NCI-H446 treated with DMSO at 0.1 percent for 48 hours (cell line): ENCODE measurements at regions not wholly inside any gene's neighbourhood (a gene's known extent, or its start where the extent isn't known, plus 50 kb on each side); places are given as distances from the start of the nearest gene placed in this dataset.

Experiments
- DNase-seq: peaks from one replicate; lab custom pipeline; 2025; lab: John Stamatoyannopoulos, UW

DNA sequence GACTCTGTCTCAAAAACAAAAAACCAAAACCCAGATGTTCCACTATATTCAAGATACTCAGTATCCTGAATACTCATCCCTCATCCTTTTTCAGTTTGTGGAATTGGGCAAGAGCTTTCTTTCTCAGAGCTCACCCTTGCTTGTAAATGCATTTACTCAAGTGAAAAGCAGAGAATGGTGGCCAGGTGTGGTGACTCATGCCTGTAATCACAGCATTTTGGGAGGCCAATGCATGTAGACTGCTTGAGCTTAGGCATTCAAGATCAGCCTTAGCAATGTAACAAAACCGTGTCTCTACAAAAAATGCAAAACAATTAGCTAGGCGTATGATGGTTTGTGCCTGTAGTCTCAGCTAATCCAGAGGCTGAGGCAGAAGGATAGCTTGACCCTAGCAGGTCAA is 553.2 kb upstream of the AMELY start:
- no peak for DNase-seq

DNA sequence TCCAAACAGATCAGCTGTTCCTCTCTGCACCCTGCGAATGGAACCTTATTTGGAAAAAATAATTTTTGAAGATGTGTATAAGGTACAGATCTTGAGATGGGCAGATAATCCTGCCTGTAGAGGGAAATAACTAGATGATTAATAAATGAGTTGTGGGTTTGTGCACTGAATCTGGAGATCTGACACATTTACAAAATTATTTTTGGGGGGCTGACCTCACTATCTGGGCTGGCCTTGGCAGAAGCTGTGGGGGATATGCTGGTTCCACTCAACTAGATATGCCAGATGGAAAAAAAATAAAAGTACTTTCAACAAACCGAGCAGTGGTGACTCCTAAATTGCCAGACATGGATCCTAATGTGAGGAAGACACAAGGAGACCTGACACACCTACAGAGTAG is 552.2 kb upstream of the AMELY start:
- no peak for DNase-seq

DNA sequence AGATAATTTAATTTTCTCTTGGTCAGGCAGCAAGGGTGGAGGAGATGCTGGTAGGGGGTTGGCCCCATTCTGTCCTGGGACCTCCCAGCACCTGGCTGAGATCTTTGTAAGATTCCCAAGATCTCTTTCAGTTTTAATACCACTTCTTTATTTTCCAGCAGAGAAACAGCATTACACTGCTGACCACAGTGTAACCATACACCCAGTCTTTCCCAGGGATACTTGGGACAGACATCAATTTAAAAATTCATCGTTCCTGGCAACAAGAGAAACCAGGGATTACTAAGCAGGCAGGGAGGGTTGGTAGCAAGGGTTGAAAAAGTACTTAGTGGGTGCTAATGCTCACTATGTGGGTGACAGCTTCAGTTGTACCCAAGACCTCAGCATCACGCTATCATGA is 551.6 kb upstream of the AMELY start:
- DNase-seq, result no peak

DNA sequence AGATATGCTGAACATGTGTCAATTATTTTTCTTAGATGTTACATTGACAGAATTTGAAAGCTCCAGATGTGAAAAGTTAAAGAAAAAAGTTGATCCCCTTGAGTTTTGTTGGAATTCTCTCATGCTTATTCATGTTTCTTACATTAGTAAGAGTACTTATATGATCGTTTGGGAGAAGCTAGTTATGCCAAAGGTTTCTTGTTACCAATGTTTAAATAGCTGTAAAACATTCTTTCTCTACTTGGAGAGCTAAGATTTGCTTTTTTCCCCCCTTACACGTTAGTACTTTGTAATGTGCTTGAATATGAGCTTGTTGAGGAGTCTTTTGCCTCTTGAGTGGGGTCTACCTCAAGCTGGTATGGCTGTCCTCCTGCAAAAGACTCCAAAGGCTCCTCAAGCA is 551.1 kb upstream of the AMELY start:
- no peak for DNase-seq

DNA sequence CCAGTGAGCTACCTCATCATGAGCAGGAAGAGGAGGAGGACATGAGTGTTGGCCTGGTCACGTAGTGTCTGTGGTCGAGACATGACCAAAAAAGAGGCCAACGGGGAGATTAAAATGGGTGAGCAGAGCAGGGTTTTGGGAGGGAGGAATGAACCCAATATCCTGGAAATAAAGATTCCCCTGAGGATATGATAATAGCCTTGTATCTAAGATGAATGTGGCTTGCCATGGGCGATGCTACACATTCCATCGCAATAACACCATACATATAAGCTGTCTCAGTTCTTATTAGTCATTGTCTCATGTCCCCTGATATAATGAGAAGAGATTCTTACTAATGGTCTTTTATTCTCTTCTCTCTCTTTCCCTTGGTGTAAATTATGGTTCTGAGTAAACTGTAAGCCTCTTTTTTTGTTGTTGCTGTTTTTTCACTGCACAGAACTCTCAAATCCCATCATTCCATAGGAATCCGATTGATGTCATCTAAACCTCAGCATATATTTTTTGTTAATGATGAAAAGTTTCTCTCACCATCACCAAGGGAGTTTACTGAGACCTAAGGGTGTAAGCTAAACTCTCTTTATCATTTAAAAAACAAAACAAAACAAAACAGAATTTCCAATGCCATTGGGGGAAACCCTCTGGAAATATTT is 550.4 kb upstream of the AMELY start:
- no peak for DNase-seq

DNA sequence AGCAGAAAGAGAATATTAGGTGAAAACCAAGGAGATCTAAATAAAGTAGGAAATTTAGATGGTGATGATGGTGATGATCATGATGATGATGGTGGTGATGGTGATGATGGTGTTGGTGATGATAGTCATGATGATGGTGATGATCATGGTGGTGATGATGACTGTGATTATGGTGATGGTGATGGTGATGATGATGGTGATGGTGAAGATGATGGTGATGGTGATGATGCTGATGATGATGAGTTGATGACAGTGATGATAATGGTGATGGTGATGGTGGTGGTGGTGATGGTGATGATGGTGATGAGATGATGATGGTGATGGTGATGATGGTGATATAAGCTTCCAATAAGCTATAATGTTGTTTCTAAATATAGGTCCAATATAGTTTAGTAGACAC is 548.2 kb upstream of the AMELY start:
- DNase-seq, result no peak

DNA sequence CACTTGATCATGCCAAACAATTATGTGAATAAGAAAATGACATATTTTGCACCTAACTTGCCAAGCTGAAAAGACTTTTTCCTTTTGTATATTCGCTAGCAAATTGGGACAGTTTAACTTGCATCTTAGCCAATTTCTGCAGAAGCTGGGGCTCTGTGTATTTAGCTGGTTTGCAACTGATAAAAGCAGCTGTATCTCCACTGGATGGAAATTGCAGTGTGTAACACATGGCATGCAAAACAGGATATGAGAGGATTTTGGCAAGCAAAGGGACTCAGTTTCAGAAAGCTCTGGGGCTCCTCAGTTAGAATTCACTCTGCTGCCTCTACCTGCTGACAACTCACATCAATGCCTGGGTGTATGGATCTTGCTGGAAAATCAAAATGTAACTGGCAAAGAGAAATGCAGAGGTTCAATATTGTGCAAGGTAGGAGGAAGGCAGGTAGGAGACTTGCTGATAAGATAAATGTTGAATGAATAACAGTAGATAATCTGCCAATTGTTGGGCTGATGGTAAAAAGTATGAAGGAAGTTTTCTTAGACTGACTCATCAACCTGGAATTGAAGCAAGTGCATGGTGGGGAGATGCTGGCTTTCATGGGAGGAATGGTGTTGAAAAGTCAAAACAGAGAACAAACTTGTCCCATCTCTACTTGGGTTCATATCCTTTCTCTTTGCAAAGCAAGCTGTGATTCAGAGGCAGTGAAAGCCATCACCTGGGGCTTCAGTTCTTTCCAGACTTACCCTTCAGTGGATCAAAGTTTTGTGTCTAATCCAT is 546.9 kb upstream of the AMELY start:
- peak; percentile 0 for DNase-seq

DNA sequence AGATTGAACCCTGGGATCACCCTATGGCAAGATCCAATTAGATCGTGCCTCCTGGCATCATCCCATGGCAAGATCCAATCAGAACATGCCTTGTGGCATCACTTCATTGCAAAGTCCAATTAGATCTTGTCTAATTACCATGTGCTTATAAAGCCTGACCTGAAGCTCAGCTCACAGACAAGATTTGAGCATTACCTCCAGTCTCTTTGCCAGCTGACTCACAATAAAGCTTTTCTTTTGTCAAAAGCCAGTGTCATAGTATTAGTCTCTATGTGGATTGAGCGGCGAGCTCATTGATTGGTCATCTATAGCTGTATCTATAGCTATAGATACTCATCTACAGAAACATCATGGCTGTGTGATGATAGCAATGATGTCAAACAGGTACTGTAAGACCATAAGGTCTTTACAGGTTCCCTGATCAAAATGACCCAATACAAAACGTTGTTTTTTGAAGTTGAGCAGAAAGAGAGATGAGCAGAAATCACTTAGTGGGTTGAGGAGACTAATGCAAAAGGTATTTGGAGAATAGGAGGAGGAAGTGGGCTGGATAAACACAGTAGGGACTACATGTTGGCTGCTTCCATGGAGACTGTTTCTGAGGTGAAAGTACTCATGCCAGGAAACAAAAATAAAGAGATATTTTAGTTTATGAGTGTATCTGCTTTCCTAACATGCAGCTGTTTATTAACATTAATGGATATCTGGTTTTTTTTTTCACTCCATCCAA is 545.9 kb upstream of the AMELY start:
- no peak for DNase-seq

DNA sequence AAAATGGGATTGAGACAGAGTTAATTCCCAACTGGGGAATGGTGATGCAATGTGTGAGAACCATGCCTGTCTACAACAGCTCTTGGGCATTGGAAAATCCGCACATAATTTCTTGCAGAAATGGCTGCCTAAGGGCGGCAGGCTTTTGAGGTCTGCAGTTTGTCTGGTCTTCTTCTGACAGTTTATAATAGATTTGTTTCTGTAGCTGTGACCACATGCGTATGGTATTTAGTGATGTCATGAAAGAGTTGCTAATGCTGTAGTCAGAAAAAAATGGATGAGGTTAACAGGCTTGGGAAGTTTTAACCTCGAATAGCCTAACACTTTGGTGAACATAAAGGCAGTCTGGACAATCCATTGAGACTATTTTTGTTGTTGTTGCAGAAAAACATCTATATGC is 544.1 kb upstream of the AMELY start:
- no peak for DNase-seq

DNA sequence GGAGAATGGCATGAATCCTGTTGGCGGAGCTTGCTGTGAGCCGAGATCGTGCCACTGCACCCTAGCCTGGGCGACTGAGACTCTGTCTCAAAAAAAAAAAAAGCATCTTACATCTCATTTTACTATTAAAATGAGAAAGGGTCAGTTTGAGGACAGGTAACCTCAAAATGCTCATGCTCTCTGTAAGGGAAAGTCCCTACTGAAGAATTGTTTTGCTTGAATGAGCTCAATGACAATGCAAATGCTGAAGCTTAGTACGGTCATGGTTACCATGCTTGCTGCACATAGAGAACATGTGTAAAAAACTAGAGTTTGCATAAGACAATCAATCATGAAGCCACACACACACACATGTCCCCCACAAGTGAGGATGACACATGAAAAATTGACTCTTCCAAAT is 541.8 kb upstream of the AMELY start:
- no peak for DNase-seq

DNA sequence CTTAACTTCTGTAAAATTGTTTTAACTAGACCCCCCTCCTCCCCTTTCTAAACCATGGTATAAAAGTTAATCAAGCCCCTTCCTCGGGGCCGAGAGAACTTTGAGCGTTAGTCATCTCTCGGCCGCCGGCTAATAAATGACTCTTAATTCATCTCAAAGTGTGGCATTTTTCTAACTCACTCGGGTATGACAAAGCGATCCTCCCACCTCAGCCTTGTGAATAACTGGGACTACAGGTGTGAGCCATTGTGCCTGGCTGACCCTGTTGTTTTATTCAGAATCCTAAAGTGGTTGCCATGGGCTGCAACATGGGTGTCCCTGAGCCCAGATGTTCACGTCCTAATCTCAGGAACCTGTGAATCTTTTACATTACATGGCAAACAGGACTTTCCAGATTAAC is 540.7 kb upstream of the AMELY start:
- no peak for DNase-seq

DNA sequence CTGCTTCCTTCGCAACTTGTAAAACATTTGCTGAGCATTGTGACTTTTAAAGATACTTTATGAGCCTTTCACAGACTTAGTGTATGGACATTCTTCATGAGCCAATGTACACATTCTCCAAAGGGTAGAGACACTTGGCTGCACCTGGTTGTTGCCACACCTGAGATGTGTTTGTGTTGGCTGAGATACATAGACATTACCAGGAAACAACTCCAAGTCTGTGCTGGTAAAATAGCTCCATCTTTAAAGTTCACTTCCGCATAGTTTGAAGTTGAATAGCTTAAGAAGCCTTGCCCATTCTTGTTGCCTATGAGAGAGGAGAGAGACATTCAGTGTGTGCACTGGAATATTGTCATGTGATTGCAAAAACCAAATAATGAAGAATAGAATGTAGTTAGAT is 538.3 kb upstream of the AMELY start:
- DNase-seq, result no peak

DNA sequence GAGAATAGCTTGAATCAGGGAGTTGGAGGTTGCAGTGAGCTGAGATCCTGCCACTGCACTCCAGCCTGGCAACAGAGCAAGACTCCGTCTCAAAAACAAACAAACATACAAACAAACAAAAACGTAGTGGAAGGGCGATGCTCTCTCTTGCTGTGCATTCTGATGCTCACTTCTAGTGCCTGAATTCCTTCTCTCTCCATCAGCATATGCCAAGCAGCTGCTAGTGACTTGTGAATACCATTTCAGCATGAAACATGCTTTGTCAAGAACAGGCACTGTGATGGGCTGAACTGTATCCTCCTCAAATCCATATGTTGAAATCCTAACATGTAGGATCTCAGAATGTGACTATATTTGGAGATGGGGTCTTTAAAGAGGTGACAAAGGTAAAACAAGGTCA is 537.1 kb upstream of the AMELY start:
- DNase-seq, result no peak

DNA sequence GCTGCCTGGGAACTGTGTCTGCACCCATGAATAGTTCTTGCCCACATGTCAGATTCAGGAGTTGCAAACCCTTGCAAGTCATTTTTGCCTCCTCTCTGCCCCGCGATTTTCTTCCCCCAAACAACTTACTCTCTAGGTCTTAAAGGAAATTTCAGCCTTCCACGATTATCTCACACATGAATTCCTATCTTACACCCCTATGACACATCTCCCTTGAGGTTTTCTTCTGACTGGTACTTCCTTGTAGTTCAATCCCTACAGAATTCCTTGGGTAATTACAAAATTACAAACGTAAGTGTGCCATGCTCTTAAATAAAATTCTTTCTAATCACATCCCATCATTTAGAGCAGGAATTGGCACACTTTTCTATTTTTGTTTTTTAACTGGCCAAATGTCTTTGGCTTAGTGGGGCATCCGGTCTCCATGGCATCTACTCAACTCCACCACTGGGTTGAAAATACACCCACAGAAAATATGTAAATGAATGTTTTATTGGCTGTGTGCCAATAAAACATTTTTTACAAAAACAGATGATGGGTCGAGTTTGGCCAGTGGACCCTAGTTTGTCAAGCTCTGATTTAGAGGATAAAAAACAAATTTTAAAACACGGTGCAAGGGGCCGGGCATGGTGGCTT is 536.4 kb upstream of the AMELY start:
- DNase-seq, result no peak

DNA sequence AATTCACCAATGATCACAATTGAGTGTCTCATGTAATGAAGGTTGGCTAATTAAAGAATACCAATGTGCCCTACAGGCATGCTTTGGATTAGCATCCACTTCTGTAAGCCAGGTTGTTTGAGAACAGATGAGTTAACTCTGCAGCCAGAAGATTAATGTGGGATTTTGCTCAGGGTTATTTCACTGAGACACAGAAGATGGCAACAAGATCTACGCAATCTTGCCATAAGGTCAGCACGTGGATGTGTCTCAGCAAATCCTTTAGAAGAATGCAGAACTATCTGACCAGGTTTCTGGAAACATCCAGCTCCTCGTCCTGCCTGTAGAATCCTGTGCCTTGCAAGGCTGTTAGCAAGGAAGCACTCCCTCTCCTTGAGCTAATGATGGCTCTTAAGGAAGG is 532.6 kb upstream of the AMELY start:
- DNase-seq, result no peak

DNA sequence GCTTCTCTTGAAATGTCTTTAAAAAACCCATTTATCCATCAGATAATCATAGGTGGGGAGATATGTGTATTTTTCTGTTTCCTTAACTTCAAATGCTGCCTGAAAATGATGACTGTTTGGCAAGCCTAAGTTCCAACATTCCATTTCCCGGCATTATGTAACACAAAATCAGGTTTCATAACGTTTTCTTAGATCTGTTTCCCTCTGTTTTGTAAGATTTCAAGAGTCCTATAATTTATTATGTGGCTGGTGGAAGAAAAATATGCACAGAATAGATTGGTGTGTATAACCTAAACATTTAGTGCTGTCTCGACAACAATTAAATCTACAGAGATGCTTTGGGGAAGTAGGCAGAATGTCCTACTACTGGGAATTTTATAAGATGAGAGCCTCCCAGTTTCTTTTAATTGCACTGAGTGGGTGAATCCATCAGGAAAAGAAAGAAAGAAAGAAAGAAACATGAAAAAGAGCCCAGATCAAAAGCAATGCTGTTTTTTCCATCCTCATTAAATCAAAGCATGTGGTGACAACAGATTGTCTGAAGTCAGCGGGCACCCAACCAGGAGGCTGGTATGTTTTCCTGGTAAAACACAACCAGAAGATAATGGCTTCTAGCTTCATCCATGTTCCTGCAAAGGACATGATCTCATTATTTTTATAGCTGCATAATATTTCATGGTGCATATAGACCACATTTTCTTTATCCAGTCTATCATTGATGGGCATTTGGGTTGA is 529.4 kb upstream of the AMELY start:
- no peak for DNase-seq

DNA sequence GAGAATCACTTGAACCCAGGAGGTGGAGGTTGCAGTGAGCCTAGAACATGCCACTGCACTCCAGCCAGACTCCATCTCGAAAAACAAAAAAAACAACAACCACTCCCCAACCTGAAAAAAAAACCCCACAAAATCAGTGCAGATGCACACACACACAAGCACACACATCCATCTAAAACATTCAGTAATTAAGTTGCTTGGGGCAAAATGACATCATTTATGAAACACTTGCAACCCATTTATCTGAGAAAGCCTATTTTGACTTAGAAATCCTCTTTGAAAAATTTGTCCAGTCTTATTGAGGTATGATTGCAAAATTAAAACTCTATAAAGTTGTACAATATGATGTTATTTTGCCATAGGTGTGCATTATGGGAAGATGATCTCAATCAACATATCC is 525.5 kb upstream of the AMELY start:
- no peak for DNase-seq

DNA sequence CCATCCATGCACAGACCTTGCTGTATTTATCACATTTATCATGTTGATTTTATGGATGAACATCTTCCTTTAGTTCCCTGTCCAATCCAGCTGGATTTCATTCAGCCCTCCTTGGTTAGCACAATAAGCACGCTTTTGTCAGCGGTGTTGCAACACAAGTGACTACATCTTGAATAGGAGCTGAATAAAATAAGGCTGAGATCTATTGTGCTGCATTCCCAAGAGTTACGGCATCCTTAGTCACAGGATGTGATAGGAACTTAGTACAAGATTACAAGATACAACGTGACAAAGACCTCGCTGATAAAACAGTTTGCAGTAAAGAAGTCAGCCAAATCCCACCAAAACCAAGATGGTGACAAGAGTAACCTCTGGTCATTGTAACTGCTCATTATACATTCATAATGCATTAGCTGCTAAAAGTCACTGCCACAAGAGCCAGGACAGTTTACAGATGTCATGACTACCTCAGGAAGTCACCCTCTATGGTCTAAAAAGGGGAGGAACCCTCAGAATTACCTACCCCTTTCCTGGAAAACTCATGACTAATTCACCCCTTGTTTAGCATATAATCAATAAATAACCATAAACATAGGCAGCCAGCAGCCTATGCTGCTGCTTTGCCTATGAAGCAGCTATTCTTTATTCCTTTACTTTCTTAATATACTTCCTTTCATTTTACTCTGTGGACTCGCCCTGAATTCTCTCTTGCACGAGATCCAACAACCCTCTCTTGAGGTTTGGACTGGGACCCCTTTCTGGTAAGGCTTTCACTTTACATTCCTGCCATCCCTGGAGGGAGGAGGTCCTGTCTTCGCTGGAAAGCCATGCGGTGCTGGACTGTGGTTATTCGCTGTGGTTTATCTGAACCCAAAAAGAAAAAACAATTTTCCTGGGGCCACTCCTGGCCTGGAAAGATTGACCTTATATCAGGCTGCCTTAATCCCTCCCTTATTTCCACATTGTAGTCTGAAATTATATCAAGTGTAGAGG is 522.6 kb upstream of the AMELY start:
- DNase-seq, result no peak

DNA sequence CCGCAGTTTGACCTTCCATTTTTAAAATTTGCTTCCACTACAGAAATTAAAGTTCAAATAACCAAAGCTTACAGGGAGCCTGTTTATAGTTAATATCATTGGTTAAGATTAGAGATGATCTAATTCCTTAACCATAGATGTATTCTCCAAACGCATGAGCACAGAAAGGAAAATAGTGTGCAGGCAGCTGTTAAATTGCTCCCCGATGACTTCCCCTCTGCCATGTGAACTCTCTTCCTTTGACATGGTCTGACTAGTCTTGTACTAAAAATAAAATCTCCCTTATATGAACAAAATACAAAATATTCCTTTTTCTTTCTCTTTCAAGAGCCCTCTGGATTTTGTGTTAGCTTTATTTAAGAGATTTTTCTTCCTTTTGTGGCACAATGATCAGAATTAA is 507.6 kb upstream of the AMELY start:
- DNase-seq, result no peak

DNA sequence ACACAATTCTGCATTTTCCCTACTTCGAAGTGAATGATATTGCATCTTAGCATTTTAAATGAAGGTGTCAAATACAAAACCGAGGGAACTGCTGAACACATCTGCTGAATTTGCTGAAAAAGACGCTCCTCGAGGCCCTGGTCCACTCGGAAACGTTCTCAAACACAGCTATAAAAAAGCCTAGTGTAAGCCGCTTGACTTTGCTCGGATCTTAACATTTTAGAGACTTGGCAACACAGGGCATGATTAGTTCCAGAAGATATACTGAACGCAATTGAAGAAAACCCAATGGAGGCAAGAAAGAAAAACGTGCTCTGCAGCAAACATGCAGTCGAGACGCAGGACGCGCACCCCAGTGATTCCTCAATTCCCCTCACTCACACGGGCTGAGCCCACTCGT is 506.4 kb upstream of the AMELY start:
- no peak for DNase-seq

DNA sequence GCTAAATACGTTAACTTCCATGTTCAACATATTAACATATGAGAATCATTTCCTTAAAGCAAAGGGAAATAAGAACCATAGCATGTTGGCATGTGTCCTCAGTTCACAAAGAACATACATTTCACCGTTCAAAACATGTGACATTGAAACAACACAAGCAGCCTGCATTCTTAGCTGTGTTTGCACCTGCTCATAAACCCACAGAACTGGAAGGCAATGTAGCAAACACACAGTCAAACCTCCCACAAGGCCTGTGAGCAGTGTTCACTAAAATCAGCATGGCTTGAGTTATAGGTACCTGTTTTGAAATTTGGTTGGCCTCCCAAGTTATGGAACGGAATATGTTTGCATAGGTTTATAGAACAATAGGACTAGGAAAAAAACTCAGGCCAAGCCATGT is 504.9 kb upstream of the AMELY start:
- DNase-seq, result no peak
